ENCODE measurements at regions not wholly inside any gene's neighbourhood (a gene's known extent, or its start where the extent isn't known, plus 50 kb on each side); places are given as distances from the start of the nearest gene placed in this dataset.

DNA sequence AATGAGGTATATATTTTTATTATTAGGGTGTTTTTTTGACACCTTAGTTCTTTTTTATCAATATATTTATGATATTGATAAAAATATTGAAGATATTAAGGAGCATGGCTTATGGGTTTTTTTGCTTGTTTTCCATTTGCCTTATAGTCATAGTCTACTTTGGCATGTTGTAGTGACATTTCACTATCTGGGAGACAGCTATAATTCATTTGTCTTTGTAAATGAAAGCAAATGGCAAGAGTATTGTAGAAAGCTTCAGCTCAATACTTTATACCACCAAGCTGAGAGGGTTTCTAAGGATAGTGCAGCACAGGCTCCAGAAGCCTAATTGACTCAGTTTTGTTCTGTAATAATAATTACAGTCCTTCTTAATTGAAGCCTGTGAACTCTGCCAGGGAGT, 1182.3 kb downstream of the EFNA5 start:
- Histone ChIP-seq H3K9ac (ENCODE audit: low read length) (no peak overlapping the region), H3K23ac (ENCODE audit: low read length) (no peak overlapping the region), H3K18ac (ENCODE audit: low read length) (no peak overlapping the region), H2AK5ac (ENCODE audit: low read length) (no peak overlapping the region), H3K4me1 (ENCODE audit: control insufficient read depth, low read depth, low read length) (no peaks in the 10 kb centered on the region), H3K4me3 (ENCODE audit: low read length) (no peak overlapping the region), H3K36me3 (ENCODE audit: control insufficient read depth, insufficient read depth, low read length) (no peaks in the 10 kb centered on the region), H3K4ac (ENCODE audit: low read depth, low read length) (no peak overlapping the region), H3K79me1 (ENCODE audit: low read length) (no peaks in the 10 kb centered on the region), H4K8ac (ENCODE audit: low read depth, low read length) (no peak overlapping the region), H3K27ac (ENCODE audit: low read depth, low read length) (no peak overlapping the region), H3K27me3 (ENCODE audit: insufficient read depth, low read length, poor library complexity) (no peaks in the 10 kb centered on the region), H4K5ac (ENCODE audit: low read length) (no peak overlapping the region), H2BK120ac (ENCODE audit: low read depth, low read length) (no peak overlapping the region), H3K4me2 (ENCODE audit: low read length) (no peak overlapping the region), H2BK15ac (replicated peaks; ENCODE audit: low read depth) (no peak overlapping the region), H2BK5ac (ENCODE audit: low read length) (no peak overlapping the region), H3K56ac (ENCODE audit: low read length) (no peak overlapping the region), H3K79me2 (ENCODE audit: control insufficient read depth, insufficient read depth, low read length) (no peaks in the 10 kb centered on the region)
- DNase-seq, result no peak

DNA sequence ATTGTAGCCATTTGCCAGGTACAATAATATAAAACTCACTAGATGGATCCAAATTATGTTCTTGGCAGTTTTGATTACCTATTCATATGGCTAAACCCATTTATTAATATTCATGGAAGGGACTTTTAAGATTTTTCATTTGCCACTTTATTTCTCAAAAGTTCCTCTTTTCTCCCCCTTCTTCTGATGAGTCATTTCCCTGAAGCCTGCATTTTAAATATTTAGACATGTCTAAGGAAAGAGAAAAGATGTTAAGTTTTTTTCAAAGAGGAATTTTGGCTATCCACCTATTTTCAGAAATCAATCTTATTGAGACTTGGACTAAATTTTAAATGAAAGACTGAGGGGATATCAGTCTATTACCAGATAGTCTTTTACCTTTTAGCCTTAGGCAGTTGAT, 1189.4 kb downstream of the EFNA5 start:
- no peak overlapping the region for H3K56ac ChIP-seq (ENCODE audit: low read length)
- DNase-seq, result no peak
- no peak overlapping the region for H4K5ac ChIP-seq (ENCODE audit: low read length)
- no peak overlapping the region for H3K23ac ChIP-seq (ENCODE audit: low read length)
- no peak overlapping the region for H3K4me3 ChIP-seq (ENCODE audit: low read length)
- H3K36me3 ChIP-seq (ENCODE audit: control insufficient read depth, insufficient read depth, low read length), result no peaks in the 10 kb centered on the region
- H3K27me3 ChIP-seq (ENCODE audit: insufficient read depth, low read length, poor library complexity), result no peaks in the 10 kb centered on the region
- H2BK15ac ChIP-seq (replicated peaks; ENCODE audit: low read depth), result no peak overlapping the region
- no peaks in the 10 kb centered on the region for H3K79me1 ChIP-seq (ENCODE audit: low read length)
- no peak overlapping the region for H3K4ac ChIP-seq (ENCODE audit: low read depth, low read length)
- H3K9ac ChIP-seq (ENCODE audit: low read length), result no peak overlapping the region
- H3K27ac ChIP-seq (ENCODE audit: low read depth, low read length), result no peak overlapping the region
- H3K4me1 ChIP-seq (ENCODE audit: control insufficient read depth, low read depth, low read length), result no peaks in the 10 kb centered on the region
- no peak overlapping the region for H2AK5ac ChIP-seq (ENCODE audit: low read length)
- no peak overlapping the region for H3K18ac ChIP-seq (ENCODE audit: low read length)
- H2BK120ac ChIP-seq (ENCODE audit: low read depth, low read length), result no peak overlapping the region
- no peak overlapping the region for H3K4me2 ChIP-seq (ENCODE audit: low read length)
- no peaks in the 10 kb centered on the region for H3K79me2 ChIP-seq (ENCODE audit: control insufficient read depth, insufficient read depth, low read length)
- no peak overlapping the region for H2BK5ac ChIP-seq (ENCODE audit: low read length)
- no peak overlapping the region for H4K8ac ChIP-seq (ENCODE audit: low read depth, low read length)

DNA sequence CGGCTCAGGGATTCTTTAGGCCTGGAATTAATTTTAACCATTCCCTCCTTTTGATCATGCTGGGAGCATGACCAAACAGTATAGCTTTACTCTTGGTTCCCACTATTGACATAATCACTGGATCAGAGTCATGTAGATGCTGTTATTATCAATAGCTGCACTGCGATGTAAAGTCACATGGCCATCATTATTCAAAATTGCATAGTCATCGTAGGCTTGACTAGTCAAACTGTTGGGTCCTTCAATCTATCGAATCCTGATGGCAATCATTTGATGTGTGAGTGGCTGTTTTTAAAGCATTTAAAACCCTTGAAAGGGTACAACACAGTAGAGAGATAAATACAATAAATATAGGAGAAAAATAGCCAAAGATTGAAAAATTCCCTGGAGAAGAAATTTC, 1194.1 kb downstream of the EFNA5 start:
- Histone ChIP-seq H3K27ac (ENCODE audit: low read depth, low read length) (no peak overlapping the region), H3K56ac (ENCODE audit: low read length) (no peak overlapping the region), H3K36me3 (ENCODE audit: control insufficient read depth, insufficient read depth, low read length) (no peaks in the 10 kb centered on the region), H2BK5ac (ENCODE audit: low read length) (no peak overlapping the region), H3K9ac (ENCODE audit: low read length) (no peak overlapping the region), H3K4me2 (ENCODE audit: low read length) (no peak overlapping the region), H3K4ac (ENCODE audit: low read depth, low read length) (no peak overlapping the region), H3K4me3 (ENCODE audit: low read length) (no peak overlapping the region), H3K79me2 (ENCODE audit: control insufficient read depth, insufficient read depth, low read length) (no peaks in the 10 kb centered on the region), H2BK120ac (ENCODE audit: low read depth, low read length) (no peak overlapping the region), H4K8ac (ENCODE audit: low read depth, low read length) (no peak overlapping the region), H3K23ac (ENCODE audit: low read length) (no peak overlapping the region), H3K18ac (ENCODE audit: low read length) (no peak overlapping the region), H3K79me1 (ENCODE audit: low read length) (no peaks in the 10 kb centered on the region), H2BK15ac (replicated peaks; ENCODE audit: low read depth) (no peak overlapping the region), H3K4me1 (ENCODE audit: control insufficient read depth, low read depth, low read length) (no peaks in the 10 kb centered on the region), H4K5ac (ENCODE audit: low read length) (no peak overlapping the region), H3K27me3 (ENCODE audit: insufficient read depth, low read length, poor library complexity) (no peaks in the 10 kb centered on the region), H2AK5ac (ENCODE audit: low read length) (no peak overlapping the region)
- DNase-seq, result no peak
- WGBS (ENCODE audit: extremely low coverage, insufficient coverage, low lambda C conversion rate), result no CpG with 5 or more reads among the region's 4 CpGs

DNA sequence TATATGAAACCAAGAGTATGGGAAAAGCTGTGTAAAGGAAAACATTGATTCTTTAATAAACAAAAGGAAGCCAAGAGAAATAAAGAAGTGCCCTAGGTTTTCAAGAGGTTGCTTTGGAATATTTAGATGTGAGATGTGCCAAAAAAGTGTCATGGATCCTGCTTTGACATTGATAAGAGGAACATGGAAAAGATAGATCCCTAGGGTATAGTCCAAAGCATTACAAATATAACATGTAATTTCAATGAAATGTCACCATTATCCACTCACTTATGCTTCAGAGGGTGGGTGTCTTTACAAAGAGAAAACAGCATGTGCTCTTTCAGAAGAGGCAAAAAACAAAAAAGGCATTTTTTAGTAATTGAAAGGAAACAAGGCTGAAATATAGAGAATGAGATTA, 1196.7 kb downstream of the EFNA5 start:
- DNase-seq, result no peak
- Histone ChIP-seq H3K18ac (ENCODE audit: low read length) (no peak overlapping the region), H3K9ac (ENCODE audit: low read length) (no peak overlapping the region), H3K4me3 (ENCODE audit: low read length) (no peak overlapping the region), H3K79me2 (ENCODE audit: control insufficient read depth, insufficient read depth, low read length) (no peaks in the 10 kb centered on the region), H3K4ac (ENCODE audit: low read depth, low read length) (no peak overlapping the region), H3K27me3 (ENCODE audit: insufficient read depth, low read length, poor library complexity) (no peaks in the 10 kb centered on the region), H3K56ac (ENCODE audit: low read length) (no peak overlapping the region), H3K36me3 (ENCODE audit: control insufficient read depth, insufficient read depth, low read length) (no peaks in the 10 kb centered on the region), H2BK5ac (ENCODE audit: low read length) (no peak overlapping the region), H3K4me2 (ENCODE audit: low read length) (no peak overlapping the region), H2BK15ac (replicated peaks; ENCODE audit: low read depth) (no peak overlapping the region), H3K79me1 (ENCODE audit: low read length) (no peaks in the 10 kb centered on the region), H3K27ac (ENCODE audit: low read depth, low read length) (no peak overlapping the region), H3K23ac (ENCODE audit: low read length) (no peak overlapping the region), H4K5ac (ENCODE audit: low read length) (no peak overlapping the region), H3K4me1 (ENCODE audit: control insufficient read depth, low read depth, low read length) (no peaks in the 10 kb centered on the region), H4K8ac (ENCODE audit: low read depth, low read length) (no peak overlapping the region), H2BK120ac (ENCODE audit: low read depth, low read length) (no peak overlapping the region), H2AK5ac (ENCODE audit: low read length) (no peak overlapping the region)

DNA sequence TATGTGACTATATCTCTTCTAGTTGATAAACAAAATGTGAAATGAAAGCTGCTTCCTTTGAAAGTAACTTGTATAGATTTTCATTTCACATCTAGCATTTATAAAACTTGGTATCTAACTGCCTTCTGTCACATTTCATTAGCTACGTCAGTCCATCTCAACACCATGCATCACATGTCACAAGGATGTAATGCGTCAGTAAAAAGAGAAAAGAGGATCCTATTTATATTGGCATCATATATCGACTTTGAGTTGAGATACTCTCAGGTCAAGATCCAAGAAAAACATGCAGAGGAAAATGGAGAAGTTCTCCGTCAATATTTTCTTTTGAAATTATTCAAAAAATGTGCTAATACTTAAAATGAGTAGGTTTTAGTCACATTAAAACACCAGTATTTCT, 1211.2 kb downstream of the EFNA5 start:
- H2BK5ac ChIP-seq (ENCODE audit: low read length), result no peak overlapping the region
- H3K27ac ChIP-seq (ENCODE audit: low read depth, low read length), result no peak overlapping the region
- no CpG with 5 or more reads among the region's 4 CpGs for WGBS (ENCODE audit: extremely low coverage, insufficient coverage, low lambda C conversion rate)
- no peak overlapping the region for H3K4me3 ChIP-seq (ENCODE audit: low read length)
- no peaks in the 10 kb centered on the region for H3K79me1 ChIP-seq (ENCODE audit: low read length)
- H3K9ac ChIP-seq (ENCODE audit: low read length), result no peak overlapping the region
- H3K18ac ChIP-seq (ENCODE audit: low read length), result no peak overlapping the region
- H3K23ac ChIP-seq (ENCODE audit: low read length), result no peak overlapping the region
- H4K5ac ChIP-seq (ENCODE audit: low read length), result no peak overlapping the region
- no peaks in the 10 kb centered on the region for H3K36me3 ChIP-seq (ENCODE audit: control insufficient read depth, insufficient read depth, low read length)
- H2BK120ac ChIP-seq (ENCODE audit: low read depth, low read length), result no peak overlapping the region
- no peaks in the 10 kb centered on the region for H3K27me3 ChIP-seq (ENCODE audit: insufficient read depth, low read length, poor library complexity)
- no peak overlapping the region for H3K56ac ChIP-seq (ENCODE audit: low read length)
- no peak overlapping the region for H2AK5ac ChIP-seq (ENCODE audit: low read length)
- H3K4ac ChIP-seq (ENCODE audit: low read depth, low read length), result no peak overlapping the region
- DNase-seq, result no peak
- no peak overlapping the region for H3K4me2 ChIP-seq (ENCODE audit: low read length)
- H4K8ac ChIP-seq (ENCODE audit: low read depth, low read length), result no peak overlapping the region
- H3K79me2 ChIP-seq (ENCODE audit: control insufficient read depth, insufficient read depth, low read length), result no peaks in the 10 kb centered on the region
- H2BK15ac ChIP-seq (replicated peaks; ENCODE audit: low read depth), result no peak overlapping the region
- H3K4me1 ChIP-seq (ENCODE audit: control insufficient read depth, low read depth, low read length), result no peaks in the 10 kb centered on the region

DNA sequence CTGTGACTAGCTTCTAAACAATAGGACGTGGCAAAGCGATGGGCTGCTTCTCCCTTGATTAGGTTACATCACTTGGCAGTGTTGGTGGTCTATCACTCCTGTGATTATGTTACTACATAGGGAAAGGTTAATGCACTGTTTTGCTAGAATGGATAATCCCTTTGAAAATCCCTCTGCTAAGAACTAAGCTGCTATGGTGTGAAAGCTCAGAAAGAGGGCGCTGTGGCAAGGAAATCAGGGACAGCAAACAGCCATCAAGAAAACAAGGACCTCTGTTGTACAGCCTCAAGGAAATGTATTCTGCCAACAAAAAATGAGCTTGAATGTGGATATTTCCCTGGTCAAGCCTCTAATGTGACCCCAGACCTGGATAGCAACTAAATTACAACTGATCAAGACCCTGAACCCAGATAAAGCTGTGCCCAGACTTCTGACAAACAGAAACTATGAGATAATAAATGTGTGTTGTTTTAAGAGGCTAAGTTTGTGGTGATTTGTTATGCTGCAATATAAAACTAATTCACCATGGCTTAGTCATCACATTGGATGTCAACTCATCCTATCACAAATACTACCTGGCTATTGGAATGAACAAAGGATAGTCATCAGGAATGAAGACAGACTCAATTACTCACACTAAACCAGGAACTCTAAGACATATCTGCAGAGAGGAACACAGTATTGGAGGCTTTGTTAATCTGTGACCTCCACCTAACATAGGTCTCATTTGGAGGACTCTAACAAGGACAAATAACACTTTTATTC, 1215.9 kb downstream of the EFNA5 start:
- no peak overlapping the region for H3K4ac ChIP-seq (ENCODE audit: low read depth, low read length)
- no peak overlapping the region for H2BK120ac ChIP-seq (ENCODE audit: low read depth, low read length)
- no peak overlapping the region for H3K9ac ChIP-seq (ENCODE audit: low read length)
- peak; percentile 81 for DNase-seq
- H3K36me3 ChIP-seq (ENCODE audit: control insufficient read depth, insufficient read depth, low read length), result no peaks in the 10 kb centered on the region
- no peak overlapping the region for H3K18ac ChIP-seq (ENCODE audit: low read length)
- no peak overlapping the region for H4K8ac ChIP-seq (ENCODE audit: low read depth, low read length)
- no peak overlapping the region for H2AK5ac ChIP-seq (ENCODE audit: low read length)
- no peak overlapping the region for H4K5ac ChIP-seq (ENCODE audit: low read length)
- no peak overlapping the region for H3K23ac ChIP-seq (ENCODE audit: low read length)
- no peak overlapping the region for H3K4me2 ChIP-seq (ENCODE audit: low read length)
- no peak overlapping the region for H2BK5ac ChIP-seq (ENCODE audit: low read length)
- no peaks in the 10 kb centered on the region for H3K27me3 ChIP-seq (ENCODE audit: insufficient read depth, low read length, poor library complexity)
- no CpG with 5 or more reads among the region's 3 CpGs for WGBS (ENCODE audit: extremely low coverage, insufficient coverage, low lambda C conversion rate)
- no peaks in the 10 kb centered on the region for H3K79me2 ChIP-seq (ENCODE audit: control insufficient read depth, insufficient read depth, low read length)
- H2BK15ac ChIP-seq (replicated peaks; ENCODE audit: low read depth), result no peak overlapping the region
- no peak overlapping the region for H3K4me3 ChIP-seq (ENCODE audit: low read length)
- H3K79me1 ChIP-seq (ENCODE audit: low read length), result no peaks in the 10 kb centered on the region
- H3K56ac ChIP-seq (ENCODE audit: low read length), result no peak overlapping the region
- no peaks in the 10 kb centered on the region for H3K4me1 ChIP-seq (ENCODE audit: control insufficient read depth, low read depth, low read length)
- H3K27ac ChIP-seq (ENCODE audit: low read depth, low read length), result no peak overlapping the region
